ENCODE measurements at regions not wholly inside any gene's neighbourhood (a gene's known extent, or its start where the extent isn't known, plus 50 kb on each side); places are given as distances from the start of the nearest gene placed in this dataset.

DNA sequence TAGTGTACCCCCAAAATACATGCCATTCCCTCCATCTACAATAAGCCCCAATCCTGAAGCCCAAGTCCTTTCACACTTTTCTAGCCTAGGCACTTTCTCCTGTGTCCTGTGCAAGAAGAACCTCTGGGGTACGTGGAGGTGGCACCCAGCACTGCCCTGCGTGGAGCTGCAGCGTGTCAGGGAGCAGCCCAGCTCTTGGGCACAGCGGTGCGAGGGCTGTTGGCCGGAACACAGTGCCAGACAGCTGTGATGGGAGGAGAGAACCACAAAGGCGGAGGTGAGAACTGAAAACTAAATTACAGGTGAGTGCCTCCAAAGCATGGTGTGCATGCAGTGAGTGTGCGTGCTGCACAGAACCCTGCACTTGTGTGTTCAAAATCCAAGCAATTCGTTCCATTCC lies 621.3 kb upstream of the ADARB2 start:
- no peak overlapping the region for H3K27ac ChIP-seq (ENCODE audit: insufficient read length, low read depth, low read length)
- no peaks in the 10 kb centered on the region for H3K27me3 Mint-ChIP-seq (ENCODE audit: low read depth)
- no peak overlapping the region for H2BK12ac ChIP-seq (ENCODE audit: insufficient read length, low read depth, low read length)
- H3K23me2 ChIP-seq (ENCODE audit: insufficient read length, low read depth, low read length, poor library complexity, severe bottlenecking) = no peaks in the 10 kb centered on the region
- H3K79me2 ChIP-seq (ENCODE audit: insufficient read depth, low read length) = no peaks in the 10 kb centered on the region
- H3K14ac ChIP-seq (ENCODE audit: insufficient read depth, low read length) = no peak overlapping the region
- no peak overlapping the region for H3K56ac ChIP-seq (ENCODE audit: insufficient read length, low read depth, low read length)
- no peaks in the 10 kb centered on the region for H3K27me3 ChIP-seq (ENCODE audit: insufficient read depth, low read length)
- H3K4me1 Mint-ChIP-seq = peaks cover 4 to 5% of the 10 kb centered on the region in 2 experiments
- no peak overlapping the region for H2BK120ac ChIP-seq (ENCODE audit: low read depth, low read length, poor library complexity, severe bottlenecking)
- H3K23ac ChIP-seq (ENCODE audit: insufficient read length, low read depth, low read length) = no peak overlapping the region
- H3K4ac ChIP-seq (ENCODE audit: low read depth, low read length) = no peak overlapping the region
- H4K91ac ChIP-seq (ENCODE audit: insufficient read length, low read depth, low read length) = no peak overlapping the region
- no peak overlapping the region for H2AFZ ChIP-seq (ENCODE audit: low read length)
- H3K4me2 ChIP-seq (ENCODE audit: insufficient read depth, insufficient read length, low read length) = no peak overlapping the region
- H3K9ac ChIP-seq (ENCODE audit: extremely low read depth, insufficient read length, low read length) = no peak overlapping the region
- H3K9me3 ChIP-seq (ENCODE audit: control insufficient read depth, low read depth, low read length) = no peaks in the 10 kb centered on the region
- H2AK5ac ChIP-seq (ENCODE audit: insufficient read length, low read length) = no peak overlapping the region
- H3K27ac Mint-ChIP-seq = no peak overlapping the region
- H2BK20ac ChIP-seq (ENCODE audit: low read depth, low read length, poor library complexity, severe bottlenecking) = no peak overlapping the region
- TF ChIP-seq, protein P1, sequence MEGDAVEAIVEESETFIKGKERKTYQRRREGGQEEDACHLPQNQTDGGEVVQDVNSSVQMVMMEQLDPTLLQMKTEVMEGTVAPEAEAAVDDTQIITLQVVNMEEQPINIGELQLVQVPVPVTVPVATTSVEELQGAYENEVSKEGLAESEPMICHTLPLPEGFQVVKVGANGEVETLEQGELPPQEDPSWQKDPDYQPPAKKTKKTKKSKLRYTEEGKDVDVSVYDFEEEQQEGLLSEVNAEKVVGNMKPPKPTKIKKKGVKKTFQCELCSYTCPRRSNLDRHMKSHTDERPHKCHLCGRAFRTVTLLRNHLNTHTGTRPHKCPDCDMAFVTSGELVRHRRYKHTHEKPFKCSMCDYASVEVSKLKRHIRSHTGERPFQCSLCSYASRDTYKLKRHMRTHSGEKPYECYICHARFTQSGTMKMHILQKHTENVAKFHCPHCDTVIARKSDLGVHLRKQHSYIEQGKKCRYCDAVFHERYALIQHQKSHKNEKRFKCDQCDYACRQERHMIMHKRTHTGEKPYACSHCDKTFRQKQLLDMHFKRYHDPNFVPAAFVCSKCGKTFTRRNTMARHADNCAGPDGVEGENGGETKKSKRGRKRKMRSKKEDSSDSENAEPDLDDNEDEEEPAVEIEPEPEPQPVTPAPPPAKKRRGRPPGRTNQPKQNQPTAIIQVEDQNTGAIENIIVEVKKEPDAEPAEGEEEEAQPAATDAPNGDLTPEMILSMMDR (conservative IDR thresholded peaks at IDR 0.05) = no peak
- H3K4me1 ChIP-seq (ENCODE audit: insufficient read depth, low read length) = no peaks in the 10 kb centered on the region
- H4K8ac ChIP-seq (replicated peaks; ENCODE audit: insufficient read length, low read depth, low read length) = no peak overlapping the region
- no peaks in the 10 kb centered on the region; a peak in 1 of 5 replicates for H3K9me3 Mint-ChIP-seq
- DNase-seq = no peak
- no peak overlapping the region for H2BK5ac ChIP-seq (ENCODE audit: insufficient read length, low read length)
- H4K5ac ChIP-seq (ENCODE audit: insufficient read length, low read depth, low read length) = no peak overlapping the region
- whole genome bisulfite sequencing (ENCODE audit: extremely low coverage, insufficient read length, low lambda C conversion rate) = no CpG with 5 or more reads among the region's 9 CpGs
- no peak overlapping the region for H3K4me3 Mint-ChIP-seq
- no peaks in the 10 kb centered on the region for H3K36me3 Mint-ChIP-seq (ENCODE audit: insufficient read depth in 1 of 3, low read depth in 3 of 3)
- no peak overlapping the region for H3K18ac ChIP-seq (ENCODE audit: insufficient read length, low read depth, low read length)
- H4K20me1 ChIP-seq (ENCODE audit: control insufficient read depth, insufficient read depth, insufficient read length) = no peaks in the 10 kb centered on the region
- H3T11ph ChIP-seq (ENCODE audit: low read length) = no peak overlapping the region
- H3K79me1 ChIP-seq (ENCODE audit: insufficient read depth, low read depth, low read length, poor library complexity, severe bottlenecking) = no peaks in the 10 kb centered on the region
- H2BK15ac ChIP-seq (ENCODE audit: low read depth, low read length) = no peak overlapping the region
